ENCODE measurements at regions not wholly inside any gene's neighbourhood (a gene's known extent, or its start where the extent isn't known, plus 50 kb on each side); places are given as distances from the start of the nearest gene placed in this dataset.
A peak's percentile ranks its signal among the peaks of the same experiment; 100 is the strongest.

DNA sequence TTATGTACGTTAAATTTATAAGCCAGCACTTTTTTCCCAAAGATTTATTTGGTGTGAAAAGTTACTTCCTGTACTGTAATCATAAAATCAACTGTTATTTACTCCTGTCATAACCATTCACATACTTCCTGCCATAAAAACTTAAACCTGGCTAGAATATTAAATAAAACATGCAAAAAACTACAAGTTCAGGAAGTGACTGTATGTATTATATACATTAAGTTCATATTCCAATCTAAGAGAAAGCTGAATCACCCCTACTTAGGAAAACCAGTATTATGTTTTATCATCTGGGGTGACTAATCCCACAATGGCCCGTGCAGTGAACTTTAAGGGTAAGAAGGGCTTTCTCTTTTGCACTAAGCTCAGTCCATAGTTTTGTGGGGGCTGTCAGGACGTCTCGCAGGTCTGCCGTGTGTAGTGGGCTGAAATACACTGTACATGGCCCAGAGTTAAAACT is 183.7 kb upstream of the KLF14 start:
- Mint-ChIP-seq H3K9me3 (peaks cover under 1% of the 10 kb centered on the region; the same call in 1 of the 2 replicates), H3K27ac (peak overlapping the region; percentile 94), H3K4me3 (peak overlapping the region; percentile 76), H3K36me3 (ENCODE audit: low read depth) (peaks cover 28% of the 10 kb centered on the region), H3K4me1 (ENCODE audit: low read depth) (peaks cover 95% of the 10 kb centered on the region), H3K27me3 (ENCODE audit: insufficient read depth) (peaks cover 4% of the 10 kb centered on the region; the same call in 1 of the 2 replicates)
- DNase-seq: peak; percentile 51
- TF ChIP-seq, protein P1, sequence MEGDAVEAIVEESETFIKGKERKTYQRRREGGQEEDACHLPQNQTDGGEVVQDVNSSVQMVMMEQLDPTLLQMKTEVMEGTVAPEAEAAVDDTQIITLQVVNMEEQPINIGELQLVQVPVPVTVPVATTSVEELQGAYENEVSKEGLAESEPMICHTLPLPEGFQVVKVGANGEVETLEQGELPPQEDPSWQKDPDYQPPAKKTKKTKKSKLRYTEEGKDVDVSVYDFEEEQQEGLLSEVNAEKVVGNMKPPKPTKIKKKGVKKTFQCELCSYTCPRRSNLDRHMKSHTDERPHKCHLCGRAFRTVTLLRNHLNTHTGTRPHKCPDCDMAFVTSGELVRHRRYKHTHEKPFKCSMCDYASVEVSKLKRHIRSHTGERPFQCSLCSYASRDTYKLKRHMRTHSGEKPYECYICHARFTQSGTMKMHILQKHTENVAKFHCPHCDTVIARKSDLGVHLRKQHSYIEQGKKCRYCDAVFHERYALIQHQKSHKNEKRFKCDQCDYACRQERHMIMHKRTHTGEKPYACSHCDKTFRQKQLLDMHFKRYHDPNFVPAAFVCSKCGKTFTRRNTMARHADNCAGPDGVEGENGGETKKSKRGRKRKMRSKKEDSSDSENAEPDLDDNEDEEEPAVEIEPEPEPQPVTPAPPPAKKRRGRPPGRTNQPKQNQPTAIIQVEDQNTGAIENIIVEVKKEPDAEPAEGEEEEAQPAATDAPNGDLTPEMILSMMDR (IDR thresholded peaks at IDR 0.05): no peak

DNA sequence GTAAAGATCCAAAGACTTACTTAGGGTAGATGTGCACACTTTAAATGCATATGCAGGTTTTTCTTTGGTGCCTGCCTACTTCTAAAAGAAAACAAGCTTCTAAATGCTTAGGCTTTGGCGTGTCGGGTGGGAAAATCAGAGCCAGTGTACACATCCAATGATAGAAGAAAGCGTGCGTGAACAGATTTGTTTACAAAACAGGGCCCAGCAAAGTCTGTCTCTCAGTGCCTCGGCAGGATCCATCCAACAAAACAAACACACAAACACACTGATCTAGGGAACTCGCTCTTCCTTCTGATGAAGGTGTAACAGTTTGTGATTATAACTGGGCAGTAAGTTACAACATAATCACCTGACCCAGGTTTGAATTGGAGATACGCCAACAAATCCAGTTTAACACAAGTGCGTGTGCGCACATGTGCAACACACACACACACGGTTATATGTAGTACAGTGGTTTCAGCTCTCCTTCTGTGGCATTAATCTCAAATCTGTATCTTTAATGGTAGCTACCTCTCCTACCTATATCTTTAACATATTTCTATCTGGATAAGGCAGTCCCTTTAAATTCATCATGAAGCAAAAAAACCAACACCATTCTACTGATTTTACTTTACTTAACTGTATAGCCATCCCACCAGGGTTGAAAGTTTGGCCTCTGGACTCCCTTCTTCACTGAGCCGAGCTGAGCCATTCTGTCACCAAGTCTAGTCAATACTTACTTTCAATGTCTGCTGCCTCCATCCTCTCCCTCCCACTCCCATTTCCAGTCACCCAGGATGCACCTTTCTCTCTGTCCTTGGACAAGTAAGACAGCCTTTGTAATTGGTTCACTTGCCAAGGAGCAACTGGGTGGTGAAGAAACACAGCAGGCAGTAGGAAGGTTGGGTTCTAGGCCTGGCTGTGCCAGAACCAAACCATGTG is 184.4 kb upstream of the KLF14 start:
- TF ChIP-seq, protein P1 (IDR thresholded peaks at IDR 0.05): no peak
- H3K36me3 Mint-ChIP-seq (ENCODE audit: low read depth): peaks cover 32% of the 10 kb centered on the region
- H3K27me3 Mint-ChIP-seq (ENCODE audit: insufficient read depth): peaks cover 4% of the 10 kb centered on the region; the same call in 1 of the 2 replicates
- DNase-seq: no peak
- peak overlapping the region; percentile 94 for H3K27ac Mint-ChIP-seq
- peak overlapping the region; percentile 76 for H3K4me3 Mint-ChIP-seq
- no peaks in the 10 kb centered on the region; the same call in 1 of the 2 replicates for H3K9me3 Mint-ChIP-seq
- H3K4me1 Mint-ChIP-seq (ENCODE audit: low read depth): peaks cover 100% of the 10 kb centered on the region

DNA sequence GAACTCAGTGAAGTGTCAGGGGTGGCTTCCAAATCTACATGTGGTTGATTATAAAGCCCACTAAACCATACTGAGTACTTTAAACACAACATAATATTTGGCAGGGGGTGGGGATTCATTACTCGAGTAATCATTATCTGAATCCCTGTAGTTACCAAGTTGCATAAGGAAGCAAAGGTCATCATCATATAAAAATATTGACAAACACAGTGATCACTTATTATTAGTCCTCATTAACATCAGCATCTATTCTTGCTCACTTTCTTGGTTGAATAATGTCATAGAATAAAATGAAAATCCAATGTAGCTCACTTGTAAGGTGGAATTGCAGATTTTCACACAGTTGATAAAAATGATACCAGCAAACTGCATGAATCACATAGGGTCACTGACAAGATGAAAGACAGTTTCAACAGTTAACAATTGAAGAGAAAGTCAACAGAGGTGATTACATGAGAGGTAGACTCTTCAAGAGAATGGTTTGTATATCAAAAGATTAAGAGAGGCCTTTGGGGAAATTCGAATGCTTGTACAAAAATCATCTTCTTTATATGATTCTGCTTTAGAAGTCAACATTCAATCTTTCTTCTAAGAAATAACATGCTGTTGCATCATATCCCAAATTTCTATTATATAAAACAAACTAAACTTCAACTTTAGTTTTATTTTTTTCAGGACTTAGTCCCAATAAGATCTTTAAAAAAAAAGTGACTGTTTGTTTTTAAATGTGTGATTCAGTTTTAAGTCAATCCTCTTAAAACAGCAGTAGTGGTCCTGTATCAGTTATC is 185.5 kb upstream of the KLF14 start:
- Mint-ChIP-seq H3K9me3 (no peaks in the 10 kb centered on the region), H3K4me3 (peak overlapping the region; percentile 59; the same call in 1 of the 2 replicates), H3K27ac (peak overlapping the region; percentile 94), H3K36me3 (ENCODE audit: low read depth) (peaks cover 39% of the 10 kb centered on the region), H3K4me1 (ENCODE audit: low read depth) (peaks cover 100% of the 10 kb centered on the region), H3K27me3 (ENCODE audit: insufficient read depth) (peaks cover 4% of the 10 kb centered on the region; the same call in 1 of the 2 replicates)
- TF ChIP-seq, protein P1 (IDR thresholded peaks at IDR 0.05): no peak
- DNase-seq: no peak

DNA sequence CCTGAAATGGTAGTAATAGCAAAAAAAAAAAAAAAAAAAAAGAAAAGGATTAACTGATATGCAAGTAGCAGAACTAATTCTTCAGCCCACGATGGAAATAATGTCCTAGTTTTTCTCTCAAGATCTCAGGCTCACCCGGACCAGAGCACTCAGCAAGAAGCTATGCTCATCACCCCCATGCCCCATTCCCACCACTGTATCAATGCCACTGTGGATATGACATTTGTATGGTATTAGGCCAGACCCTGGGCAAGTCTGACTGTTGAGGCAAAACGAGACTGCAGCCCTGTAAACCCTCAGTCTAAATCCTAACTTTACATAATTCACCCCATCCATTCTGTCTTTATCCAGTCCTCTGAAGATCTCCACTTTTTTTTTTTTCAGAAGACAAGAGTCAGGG is 186.1 kb upstream of the KLF14 start:
- H3K36me3 Mint-ChIP-seq (ENCODE audit: low read depth): peaks cover 41% of the 10 kb centered on the region
- TF ChIP-seq, protein P1 (IDR thresholded peaks at IDR 0.05): no peak
- peaks cover 100% of the 10 kb centered on the region for H3K4me1 Mint-ChIP-seq (ENCODE audit: low read depth)
- no peak for DNase-seq
- H3K27me3 Mint-ChIP-seq (ENCODE audit: insufficient read depth): peaks cover 4% of the 10 kb centered on the region; the same call in 1 of the 2 replicates
- no peaks in the 10 kb centered on the region for H3K9me3 Mint-ChIP-seq
- peak overlapping the region; percentile 59; the same call in 1 of the 2 replicates for H3K4me3 Mint-ChIP-seq
- peak overlapping the region; percentile 94 for H3K27ac Mint-ChIP-seq

DNA sequence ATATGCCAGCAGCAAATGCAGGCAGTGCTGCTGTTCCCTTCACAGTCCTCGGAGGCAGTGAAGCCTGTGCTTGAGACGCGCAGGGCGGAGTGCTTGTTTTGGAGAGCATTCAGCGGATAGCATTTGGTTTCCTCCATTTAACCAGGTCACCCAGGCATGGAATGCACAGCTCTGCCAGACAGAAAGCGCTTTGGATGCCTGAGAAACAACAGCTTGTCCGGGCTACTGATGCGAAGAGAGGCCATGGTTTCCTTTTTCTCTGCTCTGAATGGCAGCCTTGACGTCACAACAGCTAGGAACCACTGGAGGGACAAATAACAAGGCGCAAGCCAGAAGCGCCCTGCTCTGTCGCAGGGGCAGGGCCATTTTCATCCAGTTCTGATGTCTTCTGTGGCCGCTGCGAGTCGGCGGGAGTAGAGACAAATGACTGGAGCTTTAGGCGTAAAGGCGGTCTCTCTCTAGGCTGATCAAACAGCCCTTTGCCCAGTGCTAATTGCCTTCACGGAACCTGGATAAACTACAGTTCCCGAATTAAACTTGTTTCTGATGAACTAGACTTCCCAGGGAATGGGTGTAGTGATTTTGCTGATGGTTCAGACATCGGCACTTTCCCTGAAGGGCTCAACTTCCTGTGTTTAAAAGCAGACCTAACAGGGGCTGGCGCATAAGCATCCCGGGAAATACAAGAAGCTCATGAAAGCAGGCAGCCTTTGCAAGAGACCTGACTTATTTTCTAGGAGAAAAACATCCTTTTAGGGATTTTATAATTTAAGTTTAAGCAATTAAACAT is 187.6 kb upstream of the KLF14 start:
- Mint-ChIP-seq H3K27ac (peak overlapping the region; percentile 94; the same call in 1 of the 2 replicates), H3K4me3 (peak overlapping the region; percentile 59; the same call in 1 of the 2 replicates), H3K9me3 (no peaks in the 10 kb centered on the region), H3K36me3 (ENCODE audit: low read depth) (peaks cover 49% of the 10 kb centered on the region), H3K4me1 (ENCODE audit: low read depth) (peaks cover 99% of the 10 kb centered on the region), H3K27me3 (ENCODE audit: insufficient read depth) (peaks cover 4% of the 10 kb centered on the region; the same call in 1 of the 2 replicates)
- TF ChIP-seq, protein P1 (IDR thresholded peaks at IDR 0.05): no peak
- DNase-seq: no peak
